Activated T-helper 1 cell treated with anti-CD3 and anti-CD28 coated beads, Interleukin-12 subunit alpha, Interleukin-12 subunit beta, Interleukin-2, Interleukin-4 antibody, amounts not matched to agents 30 ng/mL and 10 ng/mL and 1 ng/mL, durations not matched to agents 14 hours and 24 hours and 36 hours (primary cell): ENCODE measurements at regions not wholly inside any gene's neighbourhood (a gene's known extent, or its start where the extent isn't known, plus 50 kb on each side); places are given as distances from the start of the nearest gene placed in this dataset.

Experiments used
- DNase-seq: peaks from one replicate; pipeline ENCODE4 v3.0.0; 2021; ENCODE audit warnings: low spot score
- H3K27ac Mint-ChIP-seq: one replicate; pipeline ENCODE4 v1.8.0; 2021; ENCODE audit warnings: mild to moderate bottlenecking, mixed read lengths
- H3K27me3 Mint-ChIP-seq: one replicate; pipeline ENCODE4 v1.8.0; 2022; ENCODE audit warnings: mild to moderate bottlenecking, moderate library complexity, mixed read lengths; ENCODE audit not compliant: insufficient read depth
- H3K36me3 Mint-ChIP-seq: one replicate; pipeline ENCODE4 v1.8.0; 2021; ENCODE audit warnings: low read depth, mixed read lengths
- H3K4me1 Mint-ChIP-seq: one replicate; pipeline ENCODE4 v1.8.0; 2021; ENCODE audit warnings: low read depth, mixed read lengths
- H3K4me3 Mint-ChIP-seq: one replicate; pipeline ENCODE4 v1.8.0; 2021; ENCODE audit warnings: mild to moderate bottlenecking, moderate library complexity, mixed read lengths
- H3K9me3 Mint-ChIP-seq: one replicate; pipeline ENCODE4 v1.8.0; 2021; ENCODE audit warnings: mixed read lengths
- intact Hi-C: fragments of 100-400 bp; cut with micrococcal nuclease; formaldehyde crosslinking; loops from one replicate; pipeline ENCODE4 v1.15.1; 2024

DNA sequence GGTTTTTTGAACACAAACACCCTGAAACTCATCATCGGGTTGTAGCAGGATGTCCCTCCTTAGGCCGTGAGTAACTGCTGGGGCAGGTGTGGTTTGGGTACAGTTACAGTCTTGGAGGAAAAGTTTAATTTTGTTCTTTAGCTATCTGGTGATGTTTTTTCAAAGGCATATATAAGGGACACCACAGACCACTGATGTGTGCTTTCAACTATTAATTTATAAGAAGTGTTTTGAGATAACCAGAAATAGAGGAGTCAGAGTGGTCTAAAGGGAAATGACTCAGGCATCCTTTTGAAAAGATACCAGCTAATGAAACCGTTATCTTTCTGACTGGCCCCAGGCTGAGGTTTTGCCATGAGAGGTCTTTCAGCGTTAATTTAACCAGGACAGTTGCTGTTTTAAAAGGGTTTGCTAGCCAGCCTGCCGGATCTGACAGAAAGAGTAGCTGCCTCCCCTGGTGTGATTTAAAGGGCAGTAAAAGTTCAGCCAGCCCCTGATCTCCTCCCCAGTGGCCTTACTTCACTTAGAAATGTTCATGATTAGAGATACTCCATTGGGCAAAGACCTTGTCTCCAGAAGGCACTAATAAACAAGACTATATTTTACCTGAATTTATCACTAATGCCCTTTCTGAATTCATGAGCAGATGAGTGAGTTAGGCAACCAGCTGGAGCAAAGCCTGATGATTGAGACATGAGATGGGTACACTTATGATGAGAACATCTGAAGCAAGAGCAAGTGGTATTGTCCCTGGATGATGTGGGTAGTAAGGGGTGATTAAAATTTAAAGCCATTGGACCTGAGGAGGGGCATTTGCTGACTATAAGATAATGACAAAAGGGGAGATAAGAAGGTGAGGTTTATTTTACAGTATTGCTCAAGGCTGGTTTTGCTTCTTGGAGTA, 482.5 kb upstream of the TBL1XR1 start:
- H3K4me1 Mint-ChIP-seq, result peaks cover 22% of the 10 kb centered on the region
- H3K4me3 Mint-ChIP-seq, result no peak overlapping the region
- intact Hi-C loops, result no loop called here
- H3K27ac Mint-ChIP-seq, result no peak overlapping the region
- H3K36me3 Mint-ChIP-seq, result peaks cover 2% of the 10 kb centered on the region
- DNase-seq, result no peak
- no peaks in the 10 kb centered on the region for H3K27me3 Mint-ChIP-seq
- H3K9me3 Mint-ChIP-seq, result peaks cover 4% of the 10 kb centered on the region

DNA sequence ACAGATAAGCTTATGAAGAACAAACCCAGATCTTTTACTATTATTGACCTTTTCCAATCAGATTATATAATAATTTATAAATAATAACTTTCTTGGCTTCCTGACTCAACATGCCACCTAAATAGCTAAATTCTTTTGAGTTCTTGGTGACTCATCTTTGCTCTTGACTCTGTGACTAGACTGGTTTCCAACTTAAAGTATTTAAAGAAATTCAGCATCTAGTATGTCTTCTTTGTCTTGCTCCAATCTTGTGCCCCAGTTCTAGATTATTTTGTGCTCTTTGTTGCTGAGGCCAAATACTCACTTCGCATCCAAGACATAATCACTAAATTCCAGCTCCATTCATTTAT, 483.2 kb upstream of the TBL1XR1 start:
- peaks cover 4% of the 10 kb centered on the region for H3K9me3 Mint-ChIP-seq
- no peak overlapping the region for H3K27ac Mint-ChIP-seq
- no peak for DNase-seq
- no peak overlapping the region for H3K4me3 Mint-ChIP-seq
- H3K27me3 Mint-ChIP-seq, result no peaks in the 10 kb centered on the region
- H3K4me1 Mint-ChIP-seq, result peaks cover 22% of the 10 kb centered on the region
- intact Hi-C loops, result no loop called here
- H3K36me3 Mint-ChIP-seq, result peaks cover 2% of the 10 kb centered on the region

DNA sequence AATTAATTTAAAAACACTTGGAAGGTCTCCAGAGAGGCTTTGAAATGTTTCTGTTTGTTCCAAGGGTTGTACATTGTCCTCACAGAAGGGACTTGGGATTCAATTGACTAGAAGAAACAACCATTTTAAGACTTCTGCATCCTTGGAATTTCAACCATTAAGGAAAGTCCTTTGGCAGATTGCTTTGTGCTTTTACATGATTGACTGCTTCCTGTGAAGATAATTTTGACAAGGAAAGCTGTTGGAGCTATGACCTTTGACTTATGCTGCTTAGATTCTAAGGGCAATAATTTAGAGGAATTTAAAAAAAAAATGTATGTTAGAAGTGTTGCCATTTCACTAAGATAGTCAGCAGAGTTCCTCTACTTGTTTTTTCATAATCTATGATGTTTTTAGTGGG, 483.9 kb upstream of the TBL1XR1 start:
- H3K9me3 Mint-ChIP-seq, result peaks cover 4% of the 10 kb centered on the region
- peaks cover 2% of the 10 kb centered on the region for H3K36me3 Mint-ChIP-seq
- no peaks in the 10 kb centered on the region for H3K27me3 Mint-ChIP-seq
- H3K4me3 Mint-ChIP-seq, result no peak overlapping the region
- H3K4me1 Mint-ChIP-seq, result peaks cover 22% of the 10 kb centered on the region
- no peak overlapping the region for H3K27ac Mint-ChIP-seq
- intact Hi-C loops, result no loop called here
- no peak for DNase-seq

DNA sequence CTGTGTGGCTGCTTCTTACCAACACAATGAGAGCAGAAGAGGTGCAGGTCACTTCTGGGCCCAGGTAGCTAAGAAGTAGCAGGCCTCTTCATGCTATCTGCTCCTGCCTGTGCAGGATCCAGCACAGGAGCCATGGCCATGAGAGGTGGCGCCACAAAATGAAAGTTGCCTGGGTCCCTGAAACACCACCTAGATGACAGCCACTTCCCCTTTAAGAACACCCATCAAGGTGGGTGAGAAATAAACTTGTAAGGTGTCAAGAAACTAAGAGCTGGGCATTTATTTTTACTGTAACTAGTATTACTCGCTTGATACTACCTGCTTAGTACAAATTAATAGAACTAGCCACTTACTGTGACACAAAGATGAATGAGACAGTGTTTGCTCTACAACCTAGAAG, 484.6 kb upstream of the TBL1XR1 start:
- Mint-ChIP-seq H3K27me3 (no peaks in the 10 kb centered on the region), H3K36me3 (peaks cover 2% of the 10 kb centered on the region), H3K4me1 (peaks cover 22% of the 10 kb centered on the region), H3K4me3 (no peak overlapping the region), H3K9me3 (peaks cover 4% of the 10 kb centered on the region), H3K27ac (no peak overlapping the region)
- intact Hi-C loops, result no loop called here
- DNase-seq, result no peak

DNA sequence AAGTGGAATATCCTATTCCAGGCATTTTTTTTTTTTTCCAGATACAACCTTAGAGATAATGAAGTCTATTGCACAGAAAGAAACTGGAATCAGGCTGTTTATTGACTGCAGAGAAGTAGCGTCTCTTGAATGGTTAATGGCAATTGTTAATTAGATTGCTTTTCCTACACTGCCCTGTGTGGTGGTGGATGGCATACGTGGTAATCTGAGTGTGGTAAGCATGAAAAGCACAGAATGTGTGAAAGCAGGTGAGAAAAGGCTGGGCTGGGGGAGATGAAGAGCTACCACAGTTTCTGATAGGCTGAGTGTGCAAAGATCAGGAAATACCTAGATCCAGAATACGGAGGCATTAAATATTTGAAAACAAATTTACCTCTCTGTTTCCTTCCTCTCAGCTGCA, 486.3 kb upstream of the TBL1XR1 start:
- Mint-ChIP-seq H3K4me3 (no peak overlapping the region), H3K4me1 (peaks cover 22% of the 10 kb centered on the region), H3K27ac (no peak overlapping the region), H3K36me3 (peaks cover 2% of the 10 kb centered on the region), H3K27me3 (no peaks in the 10 kb centered on the region), H3K9me3 (peaks cover 4% of the 10 kb centered on the region)
- DNase-seq, result no peak
- intact Hi-C loops, result no loop called here

DNA sequence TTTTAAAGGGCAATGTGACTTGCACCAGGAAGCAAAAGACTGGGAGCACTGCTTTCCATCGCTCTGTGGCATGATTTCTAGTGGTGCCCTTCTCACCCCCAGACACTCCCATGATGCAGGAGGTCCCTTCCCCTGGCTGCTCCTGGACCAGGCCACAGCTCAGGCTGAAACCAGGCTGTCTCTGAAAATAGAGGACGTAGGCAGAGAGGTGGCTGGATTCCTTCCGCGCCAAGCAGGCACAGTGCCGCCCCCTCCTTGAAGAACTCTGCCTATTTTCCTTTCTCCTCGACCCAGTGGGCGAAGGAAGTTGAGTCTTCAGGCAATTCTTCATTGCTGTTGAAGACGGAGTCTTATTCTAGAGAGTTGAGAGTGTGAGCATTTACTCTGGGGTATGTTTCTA, 489.4 kb upstream of the TBL1XR1 start:
- Mint-ChIP-seq H3K9me3 (peaks cover under 1% of the 10 kb centered on the region), H3K27me3 (no peaks in the 10 kb centered on the region), H3K4me3 (no peak overlapping the region), H3K36me3 (peaks cover 2% of the 10 kb centered on the region), H3K27ac (no peak overlapping the region), H3K4me1 (peaks cover 3% of the 10 kb centered on the region)
- DNase-seq, result no peak
- intact Hi-C loops, result no loop called here

DNA sequence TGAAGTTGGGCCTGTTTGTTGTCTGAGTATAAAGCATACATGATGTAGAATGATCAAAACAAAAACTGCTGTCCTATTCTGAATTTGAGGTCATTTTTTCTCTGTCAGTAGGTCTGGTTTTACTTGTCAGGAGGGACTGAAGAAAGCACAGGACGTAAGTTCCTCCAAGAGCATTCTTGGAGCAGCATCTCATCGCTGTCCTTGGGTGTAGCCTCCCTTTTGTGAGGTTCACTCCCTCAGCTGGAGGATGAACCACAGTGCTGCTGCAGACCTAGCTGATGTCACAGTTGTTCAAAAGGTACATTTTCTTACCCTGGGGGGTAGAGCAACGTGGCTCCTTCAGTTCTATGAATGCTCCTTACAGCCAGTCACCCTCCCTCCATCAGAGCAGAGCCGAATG, 490.0 kb upstream of the TBL1XR1 start:
- H3K27me3 Mint-ChIP-seq, result no peaks in the 10 kb centered on the region
- no peak for DNase-seq
- peaks cover 2% of the 10 kb centered on the region for H3K36me3 Mint-ChIP-seq
- H3K4me3 Mint-ChIP-seq, result no peak overlapping the region
- no peak overlapping the region for H3K27ac Mint-ChIP-seq
- intact Hi-C loops, result no loop called here
- no peaks in the 10 kb centered on the region for H3K4me1 Mint-ChIP-seq
- H3K9me3 Mint-ChIP-seq, result no peaks in the 10 kb centered on the region

DNA sequence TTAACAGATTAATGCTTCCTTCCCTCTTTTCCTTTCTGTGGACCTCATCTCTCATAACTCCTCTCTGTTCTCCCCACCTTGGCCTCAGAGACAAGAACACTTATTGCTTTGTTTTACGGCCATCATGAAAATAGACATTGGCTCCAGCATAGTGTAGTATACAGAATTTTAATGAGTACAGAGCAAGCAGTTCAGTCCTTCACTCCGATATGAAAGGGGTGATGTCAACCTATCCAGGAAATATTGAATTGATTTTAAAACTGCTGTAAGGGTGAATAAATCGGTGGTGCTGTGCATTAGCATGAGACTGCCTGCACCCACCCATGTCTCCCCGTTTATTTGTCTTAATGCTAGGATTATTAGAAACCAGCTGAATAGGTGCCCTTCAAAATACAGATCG, 490.9 kb upstream of the TBL1XR1 start:
- H3K36me3 Mint-ChIP-seq, result no peaks in the 10 kb centered on the region
- H3K27me3 Mint-ChIP-seq, result no peaks in the 10 kb centered on the region
- no peak for DNase-seq
- no peak overlapping the region for H3K27ac Mint-ChIP-seq
- H3K4me3 Mint-ChIP-seq, result no peak overlapping the region
- H3K4me1 Mint-ChIP-seq, result no peaks in the 10 kb centered on the region
- no peaks in the 10 kb centered on the region for H3K9me3 Mint-ChIP-seq
- intact Hi-C loops, result no loop called here

DNA sequence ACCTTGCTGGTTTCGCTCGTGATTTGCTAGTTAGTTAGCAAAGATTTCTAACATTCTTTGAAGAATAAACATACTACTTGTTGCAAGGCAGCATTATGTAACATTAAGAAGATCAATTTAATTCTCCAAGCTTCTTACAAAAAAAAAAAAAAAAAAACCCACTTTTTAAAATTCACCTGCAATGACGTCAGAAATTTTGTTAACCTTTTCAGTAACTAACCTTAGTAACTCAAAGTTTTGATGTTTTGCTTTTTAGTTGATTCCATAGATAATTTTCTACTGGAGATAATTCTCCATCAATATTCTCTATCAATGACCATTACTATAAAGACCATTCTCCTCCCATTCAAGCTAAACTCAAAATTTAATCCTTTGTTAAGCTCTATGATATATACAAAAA, 491.8 kb upstream of the TBL1XR1 start:
- intact Hi-C loops, result no loop called here
- H3K36me3 Mint-ChIP-seq, result no peaks in the 10 kb centered on the region
- H3K4me1 Mint-ChIP-seq, result no peaks in the 10 kb centered on the region
- no peaks in the 10 kb centered on the region for H3K27me3 Mint-ChIP-seq
- H3K27ac Mint-ChIP-seq, result no peak overlapping the region
- DNase-seq, result no peak
- no peaks in the 10 kb centered on the region for H3K9me3 Mint-ChIP-seq
- no peak overlapping the region for H3K4me3 Mint-ChIP-seq

DNA sequence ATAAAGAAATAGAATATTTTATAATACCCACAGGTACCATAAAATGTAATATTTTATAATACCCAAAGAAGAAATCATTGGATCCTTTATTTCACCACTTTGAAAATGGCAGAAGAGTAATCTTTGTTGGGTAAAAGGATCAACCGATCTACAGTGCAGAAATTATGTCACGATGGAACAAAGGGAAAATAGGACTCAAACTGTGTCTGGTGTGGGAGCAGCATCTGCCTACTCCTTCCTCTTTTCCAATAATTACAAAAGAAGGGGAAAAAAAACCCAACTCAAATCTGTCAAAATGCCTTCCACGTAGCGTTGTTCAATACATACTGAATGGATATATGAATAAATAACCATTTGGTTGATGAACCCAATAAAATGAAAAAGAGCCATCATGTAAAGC, 492.6 kb upstream of the TBL1XR1 start:
- no peak for DNase-seq
- intact Hi-C loops, result no loop called here
- no peaks in the 10 kb centered on the region for H3K27me3 Mint-ChIP-seq
- no peak overlapping the region for H3K27ac Mint-ChIP-seq
- H3K36me3 Mint-ChIP-seq, result no peaks in the 10 kb centered on the region
- no peaks in the 10 kb centered on the region for H3K4me1 Mint-ChIP-seq
- H3K9me3 Mint-ChIP-seq, result no peaks in the 10 kb centered on the region
- no peak overlapping the region for H3K4me3 Mint-ChIP-seq

DNA sequence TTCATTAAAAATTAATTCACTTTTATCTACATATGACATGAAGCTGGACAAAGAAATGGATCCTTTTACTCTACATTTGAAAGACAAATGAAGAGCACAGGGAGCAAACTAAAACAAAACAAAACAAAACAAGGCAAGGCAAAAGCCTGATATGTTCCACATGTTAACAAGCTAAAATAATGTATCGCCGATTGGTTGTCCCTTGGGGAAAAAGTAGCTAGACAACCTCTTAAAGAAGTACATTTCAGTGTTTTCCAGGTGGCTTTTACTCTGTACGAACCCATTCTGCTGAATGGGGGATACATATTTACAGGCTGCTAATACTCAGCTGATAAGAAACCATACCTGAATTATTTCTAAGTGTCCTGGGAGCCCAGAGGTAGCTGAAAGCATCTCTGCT, 493.0 kb upstream of the TBL1XR1 start:
- Mint-ChIP-seq H3K27me3 (no peaks in the 10 kb centered on the region), H3K4me1 (no peaks in the 10 kb centered on the region), H3K36me3 (no peaks in the 10 kb centered on the region), H3K9me3 (no peaks in the 10 kb centered on the region), H3K4me3 (no peak overlapping the region), H3K27ac (no peak overlapping the region)
- intact Hi-C loops, result no loop called here
- DNase-seq, result no peak

DNA sequence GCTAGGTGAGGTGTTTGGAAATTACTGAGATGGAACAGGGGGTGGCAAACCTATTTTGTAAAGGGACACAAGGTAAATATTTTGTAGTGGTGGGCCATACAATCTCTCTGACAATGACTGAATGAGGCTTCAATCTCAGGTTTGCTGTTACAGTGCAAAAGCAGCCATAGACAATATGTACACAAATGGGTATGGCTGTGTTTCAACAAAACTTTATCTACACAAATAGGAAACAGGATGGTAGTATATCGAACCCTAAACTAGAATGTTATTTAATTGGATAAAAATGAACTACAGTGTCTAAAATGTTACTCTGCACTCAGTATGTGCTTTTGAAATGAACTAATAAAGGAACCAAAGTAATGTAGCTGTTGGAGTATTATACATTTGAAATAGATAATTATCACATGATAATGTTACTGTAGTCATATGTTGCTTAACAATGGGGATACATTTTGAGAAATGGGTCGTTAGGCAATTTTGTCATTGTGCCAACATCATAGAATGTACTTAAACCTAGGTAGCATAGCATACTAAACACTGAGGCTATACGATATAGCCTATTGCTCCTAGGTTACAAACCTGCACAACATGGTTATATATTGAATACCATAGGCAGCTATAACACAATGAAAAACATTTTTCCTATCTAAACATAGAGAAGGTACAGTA, 495.2 kb upstream of the TBL1XR1 start:
- Mint-ChIP-seq H3K36me3 (no peaks in the 10 kb centered on the region), H3K27ac (no peak overlapping the region), H3K27me3 (no peaks in the 10 kb centered on the region), H3K4me1 (no peaks in the 10 kb centered on the region), H3K9me3 (no peaks in the 10 kb centered on the region), H3K4me3 (no peak overlapping the region)
- intact Hi-C loops, result no loop called here
- DNase-seq, result no peak

DNA sequence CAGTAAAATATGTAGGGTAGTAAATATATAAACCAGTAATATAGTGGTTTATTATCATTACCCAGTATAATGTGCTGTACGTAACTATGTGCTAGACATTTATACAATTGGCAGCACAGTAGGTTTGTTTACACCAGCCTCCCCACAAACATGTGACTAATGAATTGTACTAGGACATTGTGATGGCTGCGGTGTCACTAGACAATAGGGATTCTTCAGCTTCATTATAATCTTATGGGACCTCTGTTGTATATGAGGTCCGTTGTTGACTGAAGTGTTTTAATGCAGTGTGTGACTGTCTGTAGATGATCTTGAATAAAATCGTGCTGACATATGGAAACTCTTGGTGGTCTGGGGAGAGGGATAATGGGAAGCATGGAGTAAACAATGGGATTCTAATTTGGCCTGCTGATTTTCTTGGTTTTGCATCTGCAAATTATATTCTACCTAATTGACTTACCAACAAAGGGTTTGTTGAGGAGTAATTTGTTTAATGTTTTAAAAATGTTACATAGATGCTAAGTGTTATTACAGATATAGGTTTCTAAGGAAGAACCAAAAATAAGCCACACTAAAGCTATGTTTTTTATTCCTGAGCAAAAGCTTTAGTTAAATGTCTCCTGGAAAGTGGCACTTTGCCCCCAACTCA, 496.5 kb upstream of the TBL1XR1 start:
- H3K4me3 Mint-ChIP-seq, result no peak overlapping the region
- DNase-seq, result no peak
- H3K36me3 Mint-ChIP-seq, result no peaks in the 10 kb centered on the region
- intact Hi-C loops, result no loop called here
- H3K4me1 Mint-ChIP-seq, result no peaks in the 10 kb centered on the region
- H3K27ac Mint-ChIP-seq, result no peak overlapping the region
- no peaks in the 10 kb centered on the region for H3K9me3 Mint-ChIP-seq
- no peaks in the 10 kb centered on the region for H3K27me3 Mint-ChIP-seq
